ENCODE measurements at regions not wholly inside any gene's neighbourhood (a gene's known extent, or its start where the extent isn't known, plus 50 kb on each side); places are given as distances from the start of the nearest gene placed in this dataset.
A peak's percentile ranks its signal among the peaks of the same experiment; 100 is the strongest.
"Not testable (repeated sequence)": the region's sequence is repeated elsewhere in the genome, so short reads cannot be mapped to it uniquely, and the experiment has no call there.

GRCh38 chr22:33139937-33140336 is 81.8 kb upstream of the SYN3 start:
- DNase-seq, result no peak

- DNase-seq, result not testable (repeated sequence)
These were observed 80.2 kb upstream of the SYN3 start for GRCh38 chr22:33138333-33138732.

GRCh38 chr22:33130473-33130872 is 72.3 kb upstream of the SYN3 start:
- no peak for DNase-seq

GRCh38 chr22:33129621-33130020 is 71.4 kb upstream of the SYN3 start:
- no peak for DNase-seq

- DNase-seq, result peak in 1 of 14 donors; percentile 13
These were observed 68.7 kb upstream of the SYN3 start for GRCh38 chr22:33126881-33127280.

- no peak for DNase-seq
These were observed 66.3 kb upstream of the SYN3 start for GRCh38 chr22:33124471-33124870.

GRCh38 chr22:33122439-33122838 is 64.3 kb upstream of the SYN3 start:
- not testable (repeated sequence) for DNase-seq

GRCh38 chr22:33119044-33119443 is 60.9 kb upstream of the SYN3 start:
- DNase-seq, result no peak

- DNase-seq, result no peak
These were observed 59.6 kb upstream of the SYN3 start for GRCh38 chr22:33117821-33118220.

GRCh38 chr22:33116841-33117547 is 58.8 kb upstream of the SYN3 start:
- DNase-seq, result no peak

- DNase-seq, result no peak
These were observed 56.4 kb upstream of the SYN3 start for GRCh38 chr22:33114565-33114964.

- peak in 1 of 14 donors; percentile 15 for DNase-seq
These were observed 54.4 kb upstream of the SYN3 start for GRCh38 chr22:33112580-33112979.

- DNase-seq, result no peak
These were observed 53.3 kb upstream of the SYN3 start for GRCh38 chr22:33111491-33111890.

- peak in 1 of 14 donors; percentile 83 for DNase-seq
These were observed 52.5 kb upstream of the SYN3 start for GRCh38 chr22:33110562-33111163.

GRCh38 chr22:33109514-33110430 is 51.6 kb upstream of the SYN3 start:
- DNase-seq, result peak in 1 of 14 donors; percentile 58

- DNase-seq, result no peak
These were observed 49.9 kb upstream of the SYN3 start for GRCh38 chr22:33108037-33108436.

All from C1 segment of cervical spinal cord (tissue), 14 donors.